ENCODE measurements at regions not wholly inside any gene's neighbourhood (a gene's known extent, or its start where the extent isn't known, plus 50 kb on each side); places are given as distances from the start of the nearest gene placed in this dataset.

- H3K27me3 ChIP-seq (replicated peaks), result no peaks in the 10 kb centered on the region
- in situ Hi-C loops (cut with HindIII; ENCODE audit: low pct_ligation_motif_present, low sequenced_read_pairs), result no loop called here
- no peak overlapping the region for H3K27ac ChIP-seq
- no peak for DNase-seq
- no peak for TF ChIP-seq CTCF (IDR thresholded peaks at IDR 0.05; ENCODE audit: low read depth, low read length, missing control alignments)
- H3K4me3 ChIP-seq (ENCODE audit: low read depth, low read length), result no peak overlapping the region
- H3K36me3 ChIP-seq (replicated peaks), result no peaks in the 10 kb centered on the region
Measured at GRCh38 chr5:101437351-101437750, 534.3 kb upstream of the ST8SIA4 start.

GRCh38 chr5:101435768-101436167, 532.7 kb upstream of the ST8SIA4 start:
- Histone ChIP-seq H3K36me3 (replicated peaks) (no peaks in the 10 kb centered on the region), H3K27ac (no peak overlapping the region), H3K27me3 (replicated peaks) (no peaks in the 10 kb centered on the region), H3K4me3 (ENCODE audit: low read depth, low read length) (no peak overlapping the region)
- DNase-seq, result no peak
- TF ChIP-seq CTCF (IDR thresholded peaks at IDR 0.05; ENCODE audit: low read depth, low read length, missing control alignments), result no peak
- in situ Hi-C loops (cut with HindIII; ENCODE audit: low pct_ligation_motif_present, low sequenced_read_pairs), result no loop called here

- TF ChIP-seq CTCF (IDR thresholded peaks at IDR 0.05; ENCODE audit: low read depth, low read length, missing control alignments), result no peak
- H3K27ac ChIP-seq, result no peak overlapping the region
- H3K4me3 ChIP-seq (ENCODE audit: low read depth, low read length), result no peak overlapping the region
- in situ Hi-C loops (cut with HindIII; ENCODE audit: low pct_ligation_motif_present, low sequenced_read_pairs), result no loop called here
- H3K27me3 ChIP-seq (replicated peaks), result no peaks in the 10 kb centered on the region
- no peak for DNase-seq
- no peaks in the 10 kb centered on the region for H3K36me3 ChIP-seq (replicated peaks)
Measured at GRCh38 chr5:101431201-101431600, 528.1 kb upstream of the ST8SIA4 start.

GRCh38 chr5:101430551-101430950, 527.5 kb upstream of the ST8SIA4 start:
- Histone ChIP-seq H3K27ac (no peak overlapping the region), H3K4me3 (ENCODE audit: low read depth, low read length) (no peak overlapping the region), H3K27me3 (replicated peaks) (no peaks in the 10 kb centered on the region), H3K36me3 (replicated peaks) (no peaks in the 10 kb centered on the region)
- in situ Hi-C loops (cut with HindIII; ENCODE audit: low pct_ligation_motif_present, low sequenced_read_pairs), result no loop called here
- TF ChIP-seq CTCF (IDR thresholded peaks at IDR 0.05; ENCODE audit: low read depth, low read length, missing control alignments), result no peak
- no peak for DNase-seq

GRCh38 chr5:101429241-101429640, 526.2 kb upstream of the ST8SIA4 start:
- Histone ChIP-seq H3K27me3 (replicated peaks) (no peaks in the 10 kb centered on the region), H3K4me3 (ENCODE audit: low read depth, low read length) (no peak overlapping the region), H3K27ac (no peak overlapping the region), H3K36me3 (replicated peaks) (no peaks in the 10 kb centered on the region)
- in situ Hi-C loops (cut with HindIII; ENCODE audit: low pct_ligation_motif_present, low sequenced_read_pairs), result no loop called here
- TF ChIP-seq CTCF (IDR thresholded peaks at IDR 0.05; ENCODE audit: low read depth, low read length, missing control alignments), result no peak
- no peak for DNase-seq

GRCh38 chr5:101425339-101425859, 522.3 kb upstream of the ST8SIA4 start:
- no peak for TF ChIP-seq CTCF (IDR thresholded peaks at IDR 0.05; ENCODE audit: low read depth, low read length, missing control alignments)
- Histone ChIP-seq H3K36me3 (replicated peaks) (no peaks in the 10 kb centered on the region), H3K4me3 (ENCODE audit: low read depth, low read length) (no peak overlapping the region), H3K27ac (no peak overlapping the region), H3K27me3 (replicated peaks) (no peaks in the 10 kb centered on the region)
- in situ Hi-C loops (cut with HindIII; ENCODE audit: low pct_ligation_motif_present, low sequenced_read_pairs), result no loop called here
- no peak for DNase-seq
